Liver (tissue), 8 donors: ENCODE measurements at regions not wholly inside any gene's neighbourhood (a gene's known extent, or its start where the extent isn't known, plus 50 kb on each side); places are given as distances from the start of the nearest gene placed in this dataset.
A peak's percentile ranks its signal among the peaks of the same experiment; 100 is the strongest.

Source experiments
- DNase-seq: peaks from one replicate; pipeline ENCODE4 v3.0.0-alpha.2; 2017; ENCODE audit warnings: low spot score
- H3K27ac ChIP-seq, 2 donors: one replicate each; pipeline ENCODE4 v1.7.0; 2013; ENCODE audit warnings: inconsistent platforms in 2 of 2, low read length in 2 of 2, control low read depth in 1 of 2, low read depth in 1 of 2, mild to moderate bottlenecking in 1 of 2
- H3K27me3 ChIP-seq, 4 donors: one replicate each; pipeline versions ENCODE4 v1.6.1 to v1.7.0; 2013; ENCODE audit warnings: low read length in 3 of 4, inconsistent platforms in 1 of 4, mild to moderate bottlenecking in 1 of 4, moderate library complexity in 1 of 4; ENCODE audit not compliant: control insufficient read depth in 4 of 4, insufficient read depth in 4 of 4
- H3K36me3 ChIP-seq, 4 donors: one replicate each; pipeline versions ENCODE4 v1.6.1 to v1.7.0; 2013; ENCODE audit warnings: low read length in 3 of 4, mild to moderate bottlenecking in 3 of 4, low read depth in 1 of 4, moderate library complexity in 1 of 4; ENCODE audit not compliant: control insufficient read depth in 4 of 4, insufficient read depth in 3 of 4
- H3K4me1 ChIP-seq, 4 donors: one replicate each; pipeline versions ENCODE4 v1.6.1 to v1.7.0; 2013; ENCODE audit warnings: low read length in 3 of 4, mild to moderate bottlenecking in 3 of 4, moderate library complexity in 1 of 4; ENCODE audit not compliant: control insufficient read depth in 4 of 4, insufficient read depth in 4 of 4
- H3K4me3 ChIP-seq, 3 donors: one replicate each; pipeline versions ENCODE4 v1.6.1 to v1.7.0; 2013; ENCODE audit warnings: low read length in 3 of 3, control low read depth in 1 of 3, low read depth in 1 of 3, mild to moderate bottlenecking in 1 of 3
- H3K9ac ChIP-seq, 2 donors: one replicate each; pipeline ENCODE4 v1.7.0; 2013; ENCODE audit warnings: low read length in 2 of 2, mild to moderate bottlenecking in 2 of 2, moderate library complexity in 2 of 2, control low read depth in 1 of 2, low read depth in 1 of 2
- H3K9me3 ChIP-seq, 4 donors: one replicate each; pipeline versions ENCODE4 v1.6.1 to v1.7.0; 2013; ENCODE audit warnings: low read length in 3 of 4; ENCODE audit not compliant: control insufficient read depth in 4 of 4
- ATF3 ChIP-seq: IDR thresholded peaks from 2 replicates; pipeline ENCODE4 v1.6.1; 2016; ENCODE audit warnings: antibody characterized with exemption
- EGR1 ChIP-seq, 2 donors: IDR thresholded peaks; 2 replicates each; pipeline ENCODE4 v1.6.1; 2016 to 2018; ENCODE audit warnings: antibody characterized with exemption in 2 of 2, low read depth in 2 of 2
- FOXA1 ChIP-seq: IDR thresholded peaks from 2 replicates; pipeline ENCODE4 v1.6.1; 2016; ENCODE audit warnings: antibody characterized with exemption
- FOXA2 ChIP-seq: IDR thresholded peaks from 2 replicates; pipeline ENCODE4 v1.6.1; 2016; ENCODE audit warnings: antibody characterized with exemption
- GABPA ChIP-seq, 2 donors: IDR thresholded peaks in 1 of 2; conservative IDR thresholded peaks in 1 of 2; 2 replicates each; pipeline ENCODE4 v1.6.1; 2016; ENCODE audit warnings: antibody characterized with exemption in 2 of 2, mild to moderate bottlenecking in 1 of 2, moderate library complexity in 1 of 2
- HNF4A ChIP-seq, 2 donors: conservative IDR thresholded peaks; 2 replicates each; pipeline ENCODE4 v1.6.1; 2016; ENCODE audit warnings: antibody characterized with exemption in 2 of 2, mild to moderate bottlenecking in 2 of 2
- HNF4G ChIP-seq: IDR thresholded peaks from 2 replicates; pipeline ENCODE4 v1.6.1; 2016; ENCODE audit warnings: antibody characterized with exemption
- JUND ChIP-seq, 2 donors: IDR thresholded peaks; 2 replicates each; pipeline ENCODE4 v1.6.1; 2016; ENCODE audit warnings: antibody characterized with exemption in 2 of 2
- NR2F2 ChIP-seq: IDR thresholded peaks from 2 replicates; pipeline ENCODE4 v1.6.1; 2016; ENCODE audit warnings: antibody characterized with exemption
- RAD21 ChIP-seq, 2 donors: IDR thresholded peaks; 2 replicates each; pipeline ENCODE4 v1.6.1; 2016; ENCODE audit warnings: antibody characterized with exemption in 2 of 2, mild to moderate bottlenecking in 2 of 2
- REST ChIP-seq: IDR thresholded peaks from 2 replicates; pipeline ENCODE4 v1.6.1; 2016; ENCODE audit warnings: antibody characterized with exemption, mild to moderate bottlenecking
- RXRA ChIP-seq, 2 donors: IDR thresholded peaks; 2 replicates each; pipeline ENCODE4 v1.6.1; 2017 to 2018; ENCODE audit warnings: antibody characterized with exemption in 2 of 2, mild to moderate bottlenecking in 1 of 2
- SP1 ChIP-seq: IDR thresholded peaks from 2 replicates; pipeline ENCODE4 v1.6.1; 2018; ENCODE audit warnings: antibody characterized with exemption, mild to moderate bottlenecking
- TAF1 ChIP-seq: conservative IDR thresholded peaks from 2 replicates; pipeline ENCODE4 v1.6.1; 2016; ENCODE audit warnings: antibody characterized with exemption, mild to moderate bottlenecking
- YY1 ChIP-seq: IDR thresholded peaks from 2 replicates; pipeline ENCODE4 v1.6.1; 2016; ENCODE audit warnings: antibody characterized with exemption, mild to moderate bottlenecking
- ZBTB33 ChIP-seq: IDR thresholded peaks from 2 replicates; pipeline ENCODE4 v1.6.1; 2016; ENCODE audit warnings: antibody characterized with exemption
- WGBS: extraction: QIAGEN DNeasy Blood & Tissue Kit; methylation state at CpG from one replicate; pipeline ENCODE4 v1.1.7; 2013; 5-methylcytosine and 5-hydroxymethylcytosine counted together
- TF ChIP-seq, protein P1 (sequence below): IDR thresholded peaks from 2 replicates; pipeline ENCODE4 v1.6.1; 2016; ENCODE audit warnings: antibody characterized with exemption
- TF ChIP-seq, protein P2 (sequence below): fragments of 150-350 bp; IDR thresholded peaks from 2 replicates; pipeline ENCODE4 v1.5.1; 2017; ENCODE audit warnings: improper control_type of control experiment, low read depth, low read length; ENCODE audit not compliant: missing input control
- donor health status: healthy.
- donor health status: healthy.
- donor health status: healthy.
- donor health status: healthy.
- donor health status: healthy.

GRCh38 chr9:89922099-89922498 lies 317.3 kb downstream of the GADD45G start (continued):
- TF ChIP-seq EGR1 (IDR thresholded peaks at IDR 0.05; ENCODE audit: low read depth in 2 of 2) (no peak), RXRA (IDR thresholded peaks at IDR 0.05) (no peak)

- DNase-seq: no peak
- no peak overlapping the region for H3K9ac ChIP-seq
- peaks cover 8 to 38% (median 33%) of the 10 kb centered on the region in 4 donors for H3K4me1 ChIP-seq
- H3K27ac ChIP-seq: no peak overlapping the region
- no peak overlapping the region for H3K4me3 ChIP-seq
- TF ChIP-seq RXRA (IDR thresholded peaks at IDR 0.05): no peak
- TF ChIP-seq JUND (IDR thresholded peaks at IDR 0.05): no peak
- TF ChIP-seq SP1: no peak
- no peaks in the 10 kb centered on the region for H3K27me3 ChIP-seq
- H3K9me3 ChIP-seq: no peaks in the 10 kb centered on the region
- WGBS: 95% methylated on average over 7 of the region's 7 CpGs
- H3K36me3 ChIP-seq: no peaks in the 10 kb centered on the region
These were observed 318.4 kb downstream of the GADD45G start for GRCh38 chr9:89923174-89923573.

DNA sequence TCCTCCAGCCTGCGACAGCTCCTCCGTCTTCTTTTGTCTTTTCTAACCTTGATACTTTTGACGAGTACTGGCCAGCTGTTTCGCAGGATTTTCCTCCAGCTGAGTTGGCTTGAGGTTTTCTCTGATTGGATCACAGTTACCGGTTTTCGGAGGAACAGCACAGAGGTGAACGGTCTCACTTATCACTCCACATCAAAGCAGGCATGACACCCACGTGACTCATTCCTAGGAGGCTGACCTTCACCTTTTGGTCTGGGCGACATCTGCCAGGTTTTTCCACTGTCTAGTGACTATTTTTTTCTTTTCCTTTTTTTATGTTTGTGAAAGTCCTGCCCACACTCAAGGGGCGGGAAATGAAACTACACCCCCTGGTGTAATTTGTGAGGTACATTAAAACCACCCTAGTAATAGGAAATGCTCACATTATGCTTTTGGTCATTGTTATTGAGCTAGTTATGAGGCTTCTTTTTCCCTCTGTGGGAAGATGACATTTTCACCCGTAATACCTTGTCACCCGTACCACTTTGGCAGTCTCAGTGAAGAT lies 319.2 kb downstream of the GADD45G start:
- no peak for DNase-seq
- Histone ChIP-seq H3K36me3 (no peaks in the 10 kb centered on the region), H3K4me1 (peaks cover 8 to 42% (median 33%) of the 10 kb centered on the region in 4 donors), H3K27me3 (no peaks in the 10 kb centered on the region), H3K27ac (peak overlapping the region; percentile 52 to 55), H3K9ac (peak overlapping the region in 1 of 2 donors; percentile 73), H3K9me3 (no peaks in the 10 kb centered on the region), H3K4me3 (no peak overlapping the region)
- 27% methylated on average over 12 of the region's 12 CpGs for WGBS
- TF ChIP-seq ZBTB33 (peak; percentile 86), FOXA1 (no peak), JUND (IDR thresholded peaks at IDR 0.05) (peak; percentile 82 to 91), GABPA (IDR thresholded peaks at IDR 0.05 in 1 of 2, conservative IDR thresholded peaks at IDR 0.05 in 1 of 2) (peak in 1 of 2 donors; percentile 55), ATF3 (peak; percentile 42), FOXA2 (peak; percentile 58), RAD21 (IDR thresholded peaks at IDR 0.05) (peak; percentile 77 to 84), EGR1 (IDR thresholded peaks at IDR 0.05; ENCODE audit: low read depth in 2 of 2) (peak; percentile 51 to 64), REST (peak; percentile 36), YY1 (peak; percentile 70), RXRA (IDR thresholded peaks at IDR 0.05) (peak; percentile 99 to 100), HNF4A (conservative IDR thresholded peaks at IDR 0.05) (peak; percentile 86 to 91), SP1 (peak; percentile 91), NR2F2 (peak; percentile 97), TAF1 (no peak), HNF4G (peak; percentile 7)
- TF ChIP-seq, protein P1, sequence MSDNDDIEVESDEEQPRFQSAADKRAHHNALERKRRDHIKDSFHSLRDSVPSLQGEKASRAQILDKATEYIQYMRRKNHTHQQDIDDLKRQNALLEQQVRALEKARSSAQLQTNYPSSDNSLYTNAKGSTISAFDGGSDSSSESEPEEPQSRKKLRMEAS: peak; percentile 79
- TF ChIP-seq, protein P2, sequence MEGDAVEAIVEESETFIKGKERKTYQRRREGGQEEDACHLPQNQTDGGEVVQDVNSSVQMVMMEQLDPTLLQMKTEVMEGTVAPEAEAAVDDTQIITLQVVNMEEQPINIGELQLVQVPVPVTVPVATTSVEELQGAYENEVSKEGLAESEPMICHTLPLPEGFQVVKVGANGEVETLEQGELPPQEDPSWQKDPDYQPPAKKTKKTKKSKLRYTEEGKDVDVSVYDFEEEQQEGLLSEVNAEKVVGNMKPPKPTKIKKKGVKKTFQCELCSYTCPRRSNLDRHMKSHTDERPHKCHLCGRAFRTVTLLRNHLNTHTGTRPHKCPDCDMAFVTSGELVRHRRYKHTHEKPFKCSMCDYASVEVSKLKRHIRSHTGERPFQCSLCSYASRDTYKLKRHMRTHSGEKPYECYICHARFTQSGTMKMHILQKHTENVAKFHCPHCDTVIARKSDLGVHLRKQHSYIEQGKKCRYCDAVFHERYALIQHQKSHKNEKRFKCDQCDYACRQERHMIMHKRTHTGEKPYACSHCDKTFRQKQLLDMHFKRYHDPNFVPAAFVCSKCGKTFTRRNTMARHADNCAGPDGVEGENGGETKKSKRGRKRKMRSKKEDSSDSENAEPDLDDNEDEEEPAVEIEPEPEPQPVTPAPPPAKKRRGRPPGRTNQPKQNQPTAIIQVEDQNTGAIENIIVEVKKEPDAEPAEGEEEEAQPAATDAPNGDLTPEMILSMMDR: peak; percentile 44
